ENCODE measurements at regions not wholly inside any gene's neighbourhood (a gene's known extent, or its start where the extent isn't known, plus 50 kb on each side); places are given as distances from the start of the nearest gene placed in this dataset.
"Not testable (repeated sequence)": the region's sequence is repeated elsewhere in the genome, so short reads cannot be mapped to it uniquely, and the experiment has no call there.

DNA sequence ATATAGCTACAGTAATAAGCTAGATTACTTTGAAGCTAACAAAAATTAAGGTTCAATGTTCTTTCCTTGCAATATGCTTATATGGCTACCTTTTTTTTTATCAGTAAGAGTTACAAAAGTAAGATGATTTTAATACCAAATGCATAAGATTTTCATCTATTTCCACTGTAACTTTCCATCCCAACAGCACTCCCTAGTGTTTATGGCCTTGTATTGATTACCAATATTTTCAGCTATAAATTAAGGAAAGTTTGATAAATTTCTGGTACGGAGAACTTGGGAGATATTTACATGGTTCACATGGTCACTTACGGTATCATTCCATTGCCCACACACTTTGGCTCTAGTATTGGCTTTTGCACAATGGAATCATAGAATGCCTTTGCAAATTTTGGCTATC lies 448.9 kb upstream of the PABPC4L start:
- DNase-seq: no peak
- WGBS: 80% methylated on average over 2 of the region's 2 CpGs
- intact Hi-C loops (cut with DNase I): no loop called here
- Histone ChIP-seq H3K27ac (ENCODE audit: low read length) (no peak overlapping the region), H3K4me1 (ENCODE audit: control insufficient read depth, insufficient read depth, low read length) (no peaks in the 10 kb centered on the region), H3K9me3 (ENCODE audit: control insufficient read depth, low read length) (no peaks in the 10 kb centered on the region), H3K27me3 (ENCODE audit: control insufficient read depth, insufficient read depth) (no peaks in the 10 kb centered on the region), H3K4me3 (ENCODE audit: low read length) (no peak overlapping the region)
- no peak for ATAC-seq

DNA sequence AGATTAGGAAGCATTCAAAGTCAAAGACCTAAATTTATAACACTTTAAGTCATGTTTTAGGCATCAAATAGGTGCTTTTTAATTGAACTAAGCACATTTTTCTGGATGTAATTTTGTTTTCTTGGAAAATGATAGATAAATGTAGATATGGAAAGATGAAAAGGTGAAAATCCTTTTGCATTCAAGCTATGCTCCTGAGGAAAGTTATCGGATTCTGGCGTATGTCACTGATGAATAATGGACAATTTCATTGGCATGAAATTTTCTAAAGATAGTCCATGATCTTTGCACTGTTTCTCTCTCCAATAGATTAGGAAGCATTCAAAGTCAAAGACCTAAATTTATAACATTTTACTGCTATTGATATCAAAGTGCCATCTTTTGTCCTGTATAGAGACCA lies 444.2 kb upstream of the PABPC4L start:
- Histone ChIP-seq H3K4me1 (ENCODE audit: control insufficient read depth, insufficient read depth, low read length) (no peaks in the 10 kb centered on the region), H3K9me3 (ENCODE audit: control insufficient read depth, low read length) (no peaks in the 10 kb centered on the region), H3K27me3 (ENCODE audit: control insufficient read depth, insufficient read depth) (no peaks in the 10 kb centered on the region), H3K4me3 (ENCODE audit: low read length) (no peak overlapping the region), H3K27ac (ENCODE audit: low read length) (no peak overlapping the region)
- 96% methylated on average over 2 of the region's 2 CpGs for WGBS
- intact Hi-C loops (cut with DNase I): no loop called here
- ATAC-seq (no peak), DNase-seq (no peak)

DNA sequence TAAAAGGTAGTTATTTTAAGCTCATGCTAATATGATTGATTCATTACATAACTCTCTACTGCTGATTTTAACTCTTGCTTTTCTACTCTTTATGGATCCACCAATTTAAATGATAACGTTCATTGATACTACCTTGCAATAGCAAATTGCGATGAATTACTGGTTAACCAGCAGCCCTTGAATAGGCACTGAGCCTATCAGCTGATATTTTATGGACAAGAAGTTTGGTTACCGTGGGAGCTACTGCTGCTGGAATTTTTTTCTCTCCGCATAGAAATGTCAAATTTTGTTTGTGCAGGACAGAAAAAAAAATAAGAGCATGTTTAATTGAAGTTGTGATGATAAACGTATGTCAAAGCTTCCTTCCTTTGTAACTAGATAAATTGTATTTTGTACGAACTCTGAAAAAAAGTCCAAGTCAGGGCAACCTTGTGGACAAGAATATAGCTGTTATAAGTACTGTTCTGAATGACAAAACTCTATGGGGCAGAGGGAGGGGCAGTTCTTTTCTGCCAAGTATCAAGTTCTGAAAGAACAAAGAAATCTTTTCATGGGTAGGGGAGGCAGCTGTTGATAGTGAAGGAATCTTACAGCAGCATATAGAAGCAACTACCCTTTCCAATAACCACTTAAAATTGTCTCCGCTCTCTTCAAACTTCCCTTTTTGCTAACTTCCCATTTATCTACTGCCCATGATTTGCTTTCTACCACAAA lies 434.9 kb upstream of the PABPC4L start:
- intact Hi-C loops (cut with DNase I): no loop called here
- no peak overlapping the region for H3K4me3 ChIP-seq (ENCODE audit: low read length)
- 52% methylated on average over 7 of the region's 7 CpGs for WGBS
- DNase-seq (no peak), ATAC-seq (no peak)
- H3K27ac ChIP-seq (ENCODE audit: low read length): no peak overlapping the region
- no peaks in the 10 kb centered on the region for H3K9me3 ChIP-seq (ENCODE audit: control insufficient read depth, low read length)
- H3K27me3 ChIP-seq (ENCODE audit: control insufficient read depth, insufficient read depth): no peaks in the 10 kb centered on the region
- H3K4me1 ChIP-seq (ENCODE audit: control insufficient read depth, insufficient read depth, low read length): no peaks in the 10 kb centered on the region

DNA sequence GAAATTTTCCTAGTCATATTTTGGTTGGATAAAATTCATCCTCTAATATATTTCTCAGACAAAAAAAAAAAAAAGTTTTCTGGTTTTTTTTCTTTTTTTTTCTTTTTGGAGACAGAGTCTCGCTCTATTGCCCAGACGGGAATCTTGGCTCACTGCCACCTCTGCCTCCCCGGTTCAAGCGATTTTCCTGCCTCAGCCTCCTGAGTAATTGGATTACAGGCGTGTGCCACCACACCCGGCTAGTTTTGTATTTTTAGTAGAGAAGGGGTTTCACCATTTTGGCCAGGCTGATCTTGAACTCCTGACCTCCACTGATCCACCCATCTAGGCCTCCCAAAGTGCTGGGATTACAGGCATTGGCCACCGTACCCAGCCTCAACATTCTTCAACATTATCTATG lies 432.7 kb upstream of the PABPC4L start:
- no peaks in the 10 kb centered on the region for H3K4me1 ChIP-seq (ENCODE audit: control insufficient read depth, insufficient read depth, low read length)
- ATAC-seq (no peak), DNase-seq (no peak)
- no peaks in the 10 kb centered on the region for H3K9me3 ChIP-seq (ENCODE audit: control insufficient read depth, low read length)
- intact Hi-C loops (cut with DNase I): no loop called here
- WGBS: 53% methylated on average over 7 of the region's 7 CpGs
- no peak overlapping the region for H3K27ac ChIP-seq (ENCODE audit: low read length)
- no peak overlapping the region for H3K4me3 ChIP-seq (ENCODE audit: low read length)
- no peaks in the 10 kb centered on the region for H3K27me3 ChIP-seq (ENCODE audit: control insufficient read depth, insufficient read depth)

DNA sequence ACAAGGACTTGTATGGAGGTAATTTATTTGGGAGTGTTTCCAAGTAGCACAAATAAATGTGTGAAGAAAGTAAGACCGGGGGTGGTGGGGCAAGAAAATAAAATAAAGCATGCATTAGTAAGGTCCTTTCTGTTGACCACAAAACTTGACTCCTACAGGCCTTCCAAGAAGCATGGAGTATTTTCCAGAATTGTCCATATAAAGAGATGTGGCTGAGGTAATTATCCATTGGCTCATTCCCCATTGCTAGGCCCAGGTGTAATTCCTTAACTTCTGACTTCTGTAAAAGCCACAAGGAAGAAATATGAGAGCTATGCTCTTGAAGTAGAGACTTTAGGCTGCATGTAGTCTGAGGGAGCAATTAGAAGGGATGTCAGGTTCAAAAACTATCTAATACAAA lies 430.5 kb upstream of the PABPC4L start:
- intact Hi-C loops (cut with DNase I): no loop called here

DNA sequence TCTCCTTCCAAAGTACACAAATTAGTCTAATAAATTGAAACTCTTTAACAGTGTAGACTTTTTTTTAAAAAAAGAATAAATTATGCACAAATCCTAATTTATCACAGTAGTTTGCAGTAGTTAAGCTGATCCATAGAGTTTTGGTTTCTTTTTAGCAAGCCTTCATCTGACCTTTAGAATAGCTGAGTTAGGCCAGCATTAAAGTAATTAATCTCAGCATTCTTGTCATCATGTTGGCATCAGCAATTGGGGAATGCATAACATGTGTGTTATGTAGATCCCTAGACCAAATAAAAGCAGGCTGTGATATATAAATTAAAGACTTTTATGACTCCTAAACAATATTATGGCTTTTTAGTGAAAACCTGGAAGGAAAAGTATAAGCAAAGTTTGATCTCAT lies 426.5 kb upstream of the PABPC4L start:
- Histone ChIP-seq H3K4me3 (ENCODE audit: low read length) (no peak overlapping the region), H3K9me3 (ENCODE audit: control insufficient read depth, low read length) (no peaks in the 10 kb centered on the region), H3K27ac (ENCODE audit: low read length) (no peak overlapping the region), H3K4me1 (ENCODE audit: control insufficient read depth, insufficient read depth, low read length) (no peaks in the 10 kb centered on the region), H3K27me3 (ENCODE audit: control insufficient read depth, insufficient read depth) (no peaks in the 10 kb centered on the region)
- no peak for DNase-seq
- intact Hi-C loops (cut with DNase I): no loop called here
- ATAC-seq: no peak

More for the DNA sequence above, 430.5 kb upstream of the PABPC4L start:
- Histone ChIP-seq H3K27ac (ENCODE audit: low read length) (no peak overlapping the region), H3K27me3 (ENCODE audit: control insufficient read depth, insufficient read depth) (no peaks in the 10 kb centered on the region), H3K4me3 (ENCODE audit: low read length) (no peak overlapping the region), H3K4me1 (ENCODE audit: control insufficient read depth, insufficient read depth, low read length) (no peaks in the 10 kb centered on the region), H3K9me3 (ENCODE audit: control insufficient read depth, low read length) (no peaks in the 10 kb centered on the region)
- ATAC-seq: no peak
- DNase-seq: no peak
- 83% methylated on average over 1 of the region's 1 CpG for WGBS

DNA sequence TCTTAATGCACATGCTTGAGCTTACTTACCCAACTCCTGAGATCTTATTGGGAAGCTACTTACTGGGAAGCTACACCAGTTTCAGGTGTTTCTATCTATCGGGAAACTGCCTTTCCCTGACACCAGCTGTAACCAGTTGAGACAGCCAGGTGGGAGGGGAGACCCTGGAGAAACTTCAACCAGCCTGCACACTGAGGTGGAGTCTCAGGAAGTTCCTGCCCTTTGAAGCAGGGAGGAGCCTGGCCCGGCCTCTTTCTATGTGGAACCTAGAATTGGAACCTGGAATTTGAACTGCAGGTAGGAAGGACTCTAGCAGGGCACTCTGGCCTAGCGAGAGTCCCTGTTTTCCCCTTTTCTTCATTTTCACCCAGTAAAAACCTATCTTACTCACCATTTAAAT lies 425.8 kb upstream of the PABPC4L start:
- intact Hi-C loops (cut with DNase I): no loop called here
- 97% methylated on average over 3 of the region's 3 CpGs for WGBS
- no peak overlapping the region for H3K27ac ChIP-seq (ENCODE audit: low read length)
- H3K9me3 ChIP-seq (ENCODE audit: control insufficient read depth, low read length): no peaks in the 10 kb centered on the region
- no peak for DNase-seq
- no peaks in the 10 kb centered on the region for H3K4me1 ChIP-seq (ENCODE audit: control insufficient read depth, insufficient read depth, low read length)
- ATAC-seq: no peak
- no peaks in the 10 kb centered on the region for H3K27me3 ChIP-seq (ENCODE audit: control insufficient read depth, insufficient read depth)
- no peak overlapping the region for H3K4me3 ChIP-seq (ENCODE audit: low read length)

DNA sequence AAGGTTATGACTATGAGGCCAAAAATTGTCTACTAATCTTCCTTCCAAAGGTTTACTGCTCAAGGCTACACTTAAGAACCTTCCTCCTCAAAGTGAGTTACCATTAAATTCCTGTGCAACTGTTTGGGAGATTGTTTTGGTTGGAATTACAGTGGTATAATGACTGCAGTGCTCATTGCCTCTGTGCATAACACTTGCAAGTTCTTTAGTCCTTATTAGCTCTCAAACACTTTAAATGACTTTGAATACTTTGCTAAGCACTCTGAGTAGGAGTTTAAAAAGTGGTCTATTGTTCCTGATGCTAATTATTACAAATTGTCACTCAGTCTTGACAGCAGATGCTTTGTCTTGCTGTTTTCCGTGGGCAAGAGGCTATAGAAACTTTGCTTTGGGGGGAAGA lies 422.8 kb upstream of the PABPC4L start:
- no peaks in the 10 kb centered on the region for H3K4me1 ChIP-seq (ENCODE audit: control insufficient read depth, insufficient read depth, low read length)
- ATAC-seq (no peak), DNase-seq (no peak)
- H3K27ac ChIP-seq (ENCODE audit: low read length): no peak overlapping the region
- no peak overlapping the region for H3K4me3 ChIP-seq (ENCODE audit: low read length)
- intact Hi-C loops (cut with DNase I): no loop called here
- no peaks in the 10 kb centered on the region for H3K27me3 ChIP-seq (ENCODE audit: control insufficient read depth, insufficient read depth)
- WGBS: 48% methylated on average over 1 of the region's 1 CpG
- no peaks in the 10 kb centered on the region for H3K9me3 ChIP-seq (ENCODE audit: control insufficient read depth, low read length)

DNA sequence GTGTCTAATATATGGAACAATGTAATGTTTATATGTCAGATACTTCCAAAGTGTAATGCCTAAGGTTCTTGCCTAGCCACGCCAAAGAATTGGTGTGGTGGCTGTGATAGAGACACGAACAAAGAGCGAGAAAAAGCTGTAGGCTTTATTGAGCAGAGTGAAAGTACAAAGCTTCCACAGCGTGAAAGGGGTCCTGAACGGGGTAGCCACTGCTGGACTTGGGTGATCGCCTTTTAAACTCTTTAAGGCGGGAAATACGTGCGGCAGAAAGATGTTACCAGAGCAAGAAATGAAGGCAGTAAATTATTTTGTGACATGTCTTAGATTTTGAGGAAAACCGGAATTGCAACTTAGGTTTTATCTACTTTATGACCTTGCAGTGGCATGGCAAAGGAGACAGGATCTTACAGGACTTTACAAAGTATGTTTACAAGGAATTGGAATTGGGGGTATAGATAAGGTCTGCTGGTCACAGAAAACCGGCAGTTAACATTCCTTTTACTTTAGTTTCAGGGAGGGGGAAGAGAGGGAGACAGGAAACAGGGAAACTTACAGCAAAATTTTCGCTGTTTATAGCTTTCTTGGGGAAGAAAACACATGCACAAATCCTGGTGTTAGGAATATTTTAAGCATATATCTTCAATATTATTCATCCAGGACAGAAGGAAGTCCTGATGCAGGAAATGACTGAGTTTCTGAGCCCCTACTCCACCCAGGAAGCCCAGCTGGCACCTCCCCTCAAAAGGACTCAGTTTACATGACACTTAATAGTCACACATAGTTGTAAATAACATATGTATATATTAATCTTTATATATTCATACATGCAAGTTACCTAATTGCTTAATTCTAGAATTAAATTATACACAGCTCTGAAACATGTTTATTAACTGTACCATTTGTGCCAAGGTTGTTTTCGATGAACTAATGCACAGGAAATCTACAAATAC lies 421.3 kb upstream of the PABPC4L start:
- H3K4me3 ChIP-seq (ENCODE audit: low read length); intact Hi-C loops (cut with DNase I); H3K4me1 ChIP-seq (ENCODE audit: control insufficient read depth, insufficient read depth, low read length); H3K27ac ChIP-seq (ENCODE audit: low read length); DNase-seq; H3K27me3 ChIP-seq (ENCODE audit: control insufficient read depth, insufficient read depth); H3K9me3 ChIP-seq (ENCODE audit: control insufficient read depth, low read length); ATAC-seq: not testable (repeated sequence)
- 71% methylated on average over 13 of the region's 13 CpGs for WGBS

DNA sequence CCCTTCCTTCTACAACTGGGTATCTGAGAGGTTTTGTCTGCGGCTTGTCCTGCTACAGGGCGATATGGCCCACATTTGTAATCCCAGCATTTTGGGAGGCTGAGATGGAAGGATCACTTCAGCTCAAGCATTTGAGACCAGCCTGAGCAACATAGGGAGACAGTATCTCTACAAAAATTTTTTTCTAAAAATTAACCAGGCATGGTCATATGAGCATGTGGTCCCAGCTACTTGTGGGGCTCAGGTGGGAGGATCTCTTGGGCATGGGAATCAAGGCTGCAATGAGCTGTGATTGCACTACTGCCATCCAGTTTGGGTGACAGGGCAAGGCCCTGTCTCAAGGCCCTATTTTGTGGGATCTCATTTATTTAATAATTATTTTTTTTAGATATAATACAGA lies 420.6 kb upstream of the PABPC4L start:
- no peaks in the 10 kb centered on the region for H3K9me3 ChIP-seq (ENCODE audit: control insufficient read depth, low read length)
- H3K4me3 ChIP-seq (ENCODE audit: low read length): no peak overlapping the region
- intact Hi-C loops (cut with DNase I): no loop called here
- ATAC-seq (no peak), DNase-seq (no peak)
- H3K4me1 ChIP-seq (ENCODE audit: control insufficient read depth, insufficient read depth, low read length): no peaks in the 10 kb centered on the region
- 99% methylated on average over 2 of the region's 2 CpGs for WGBS
- no peaks in the 10 kb centered on the region for H3K27me3 ChIP-seq (ENCODE audit: control insufficient read depth, insufficient read depth)
- H3K27ac ChIP-seq (ENCODE audit: low read length): no peak overlapping the region

DNA sequence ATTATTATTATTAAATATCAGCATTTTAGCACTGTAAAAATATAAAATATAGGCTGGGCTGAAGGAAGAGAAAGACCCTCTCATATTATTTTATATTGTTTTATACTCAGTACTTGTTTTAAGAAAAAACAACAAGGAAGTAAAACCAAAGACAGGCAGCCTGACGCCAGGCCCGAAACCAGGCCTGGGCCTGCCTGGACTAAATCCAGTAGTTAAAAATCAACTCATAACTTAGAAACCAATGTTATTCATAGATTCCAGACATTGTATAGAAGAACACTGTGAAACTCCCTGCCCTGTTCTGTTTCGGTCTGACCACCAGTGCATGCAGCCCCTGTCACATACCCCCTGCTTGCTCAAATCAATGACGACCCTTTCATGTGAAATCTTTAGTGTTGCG lies 420.1 kb upstream of the PABPC4L start:
- intact Hi-C loops (cut with DNase I); H3K9me3 ChIP-seq (ENCODE audit: control insufficient read depth, low read length): not testable (repeated sequence)

More for the DNA sequence above, 420.1 kb upstream of the PABPC4L start:
- not testable (repeated sequence) for H3K27ac ChIP-seq (ENCODE audit: low read length); H3K27me3 ChIP-seq (ENCODE audit: control insufficient read depth, insufficient read depth); DNase-seq; H3K4me1 ChIP-seq (ENCODE audit: control insufficient read depth, insufficient read depth, low read length); ATAC-seq; H3K4me3 ChIP-seq (ENCODE audit: low read length)
- 67% methylated on average over 5 of the region's 5 CpGs for WGBS

Data from right cardiac atrium (tissue), 5 donors.